Smooth muscle cell (in vitro differentiated cells): ENCODE measurements at regions not wholly inside any gene's neighbourhood (a gene's known extent, or its start where the extent isn't known, plus 50 kb on each side); places are given as distances from the start of the nearest gene placed in this dataset.
"Not testable (repeated sequence)": the region's sequence is repeated elsewhere in the genome, so short reads cannot be mapped to it uniquely, and the experiment has no call there.

Experiments used
- DNase-seq: peaks from one replicate; lab custom pipeline; 2025; ENCODE audit not compliant: unreplicated experiment; lab: John Stamatoyannopoulos, UW
- H2AFZ ChIP-seq: fragments of 200-600 bp; sonication (generic); 2 replicates; pipeline ENCODE4 v1.6.0; 2016; ENCODE audit warnings: antibody characterized with exemption, low read depth, mild to moderate bottlenecking
- H3F3A ChIP-seq: fragments of 200-600 bp; sonication (generic); 2 replicates; pipeline ENCODE4 v1.6.0; 2017; ENCODE audit warnings: antibody characterized with exemption, low read depth
- H3K27ac ChIP-seq: fragments of 200-600 bp; sonication (generic); 2 replicates; pipeline ENCODE4 v1.5.1; 2016; ENCODE audit warnings: low read depth, mild to moderate bottlenecking
- H3K27me3 ChIP-seq: fragments of 200-600 bp; sonication (generic); 2 replicates; pipeline ENCODE4 v1.6.1; 2016; ENCODE audit warnings: low read depth, mild to moderate bottlenecking
- H3K36me3 ChIP-seq: fragments of 200-600 bp; sonication (generic); 2 replicates; pipeline ENCODE4 v1.5.1; 2016; ENCODE audit warnings: low read depth
- H3K4me1 ChIP-seq: fragments of 200-600 bp; sonication (generic); 2 replicates; pipeline ENCODE4 v1.5.1; 2016; ENCODE audit warnings: low read depth
- H3K4me2 ChIP-seq: fragments of 200-600 bp; sonication (generic); 2 replicates; pipeline ENCODE4 v1.6.0; 2016; ENCODE audit warnings: mild to moderate bottlenecking
- H3K4me3 ChIP-seq: fragments of 200-600 bp; sonication (generic); 2 replicates; pipeline ENCODE4 v1.5.1; 2016; ENCODE audit warnings: mild to moderate bottlenecking
- H3K79me2 ChIP-seq: fragments of 200-600 bp; sonication (generic); 2 replicates; pipeline ENCODE4 v1.6.0; 2016; ENCODE audit warnings: low read depth, mild to moderate bottlenecking
- H3K9ac ChIP-seq: fragments of 200-600 bp; sonication (generic); 2 replicates; pipeline ENCODE4 v1.6.0; 2016; ENCODE audit warnings: low read depth
- H3K9me3 ChIP-seq: fragments of 200-600 bp; sonication (generic); replicated peaks from 2 replicates; pipeline ENCODE4 v1.5.1; 2016; ENCODE audit warnings: low read depth
- H4K20me1 ChIP-seq: fragments of 200-600 bp; sonication (generic); 2 replicates; pipeline ENCODE4 v1.6.0; 2016; ENCODE audit warnings: low read depth
- CTCF ChIP-seq: fragments of 200-600 bp; sonication (generic); IDR thresholded peaks from 2 replicates; pipeline ENCODE4 v1.5.1; 2017; ENCODE audit warnings: borderline replicate concordance, mild to moderate bottlenecking, antibody characterized with exemption; ENCODE audit not compliant: insufficient read depth, poor library complexity, severe bottlenecking
- WGBS: methylation state at CpG from one replicate; pipeline ENCODE4 v1.1.7; 2016; ENCODE audit warnings: low lambda C conversion rate; 5-methylcytosine and 5-hydroxymethylcytosine counted together

- not testable (repeated sequence) for H3K9ac ChIP-seq, H3K27ac ChIP-seq, H3K4me2 ChIP-seq, H2AFZ ChIP-seq, H3K4me3 ChIP-seq, H3K36me3 ChIP-seq, H4K20me1 ChIP-seq, H3K79me2 ChIP-seq, H3K9me3 ChIP-seq, H3F3A ChIP-seq, H3K27me3 ChIP-seq, DNase-seq, H3K4me1 ChIP-seq
- 75% methylated on average over 15 of the region's 15 CpGs for WGBS
These were observed 209.0 kb upstream of the ELL2 start for GRCh38 chr5:96170481-96171125.

- H3K4me2 ChIP-seq, H3K9ac ChIP-seq, H3K27ac ChIP-seq, H3K36me3 ChIP-seq, H3F3A ChIP-seq, H3K79me2 ChIP-seq, DNase-seq, H3K27me3 ChIP-seq, H2AFZ ChIP-seq, H3K4me3 ChIP-seq, H3K9me3 ChIP-seq, H4K20me1 ChIP-seq, H3K4me1 ChIP-seq: not testable (repeated sequence)
- 96% methylated on average over 8 of the region's 8 CpGs for WGBS
These were observed 207.2 kb upstream of the ELL2 start for GRCh38 chr5:96168833-96169232.

GRCh38 chr5:96159043-96159442 is 197.4 kb upstream of the ELL2 start:
- Histone ChIP-seq H2AFZ (no peak overlapping the region), H3K36me3 (no peaks in the 10 kb centered on the region), H3K27me3 (no peaks in the 10 kb centered on the region), H3K9ac (no peak overlapping the region), H3K4me2 (no peak overlapping the region), H3K9me3 (no peaks in the 10 kb centered on the region), H3K79me2 (no peaks in the 10 kb centered on the region), H3K4me1 (no peaks in the 10 kb centered on the region), H3K4me3 (no peak overlapping the region), H4K20me1 (no peaks in the 10 kb centered on the region), H3K27ac (no peak overlapping the region), H3F3A (no peaks in the 10 kb centered on the region)
- no peak for TF ChIP-seq CTCF
- DNase-seq, result no peak
- 64% methylated on average over 2 of the region's 2 CpGs for WGBS

GRCh38 chr5:96157841-96158291 is 196.2 kb upstream of the ELL2 start:
- H4K20me1 ChIP-seq, result no peaks in the 10 kb centered on the region
- H3K4me1 ChIP-seq, result no peaks in the 10 kb centered on the region
- no peaks in the 10 kb centered on the region for H3K79me2 ChIP-seq
- no peak overlapping the region for H3K4me2 ChIP-seq
- H3K4me3 ChIP-seq, result no peak overlapping the region
- H3K27ac ChIP-seq, result peak overlapping the region; percentile 2
- no peak overlapping the region for H2AFZ ChIP-seq
- no peak for DNase-seq
- H3F3A ChIP-seq, result no peaks in the 10 kb centered on the region
- H3K36me3 ChIP-seq, result no peaks in the 10 kb centered on the region
- no peak overlapping the region for H3K9ac ChIP-seq
- no peaks in the 10 kb centered on the region for H3K27me3 ChIP-seq
- 40% methylated on average over 3 of the region's 3 CpGs for WGBS
- H3K9me3 ChIP-seq, result no peaks in the 10 kb centered on the region
- no peak for TF ChIP-seq CTCF
